ENCODE measurements at regions not wholly inside any gene's neighbourhood (a gene's known extent, or its start where the extent isn't known, plus 50 kb on each side); places are given as distances from the start of the nearest gene placed in this dataset.

GRCh38 chr5:24042688-24043087 is 535.3 kb downstream of the PRDM9 start:
- TF ChIP-seq CTCF (IDR thresholded peaks at IDR 0.05) (no peak), POLR2AphosphoS5 (IDR thresholded peaks at IDR 0.05) (no peak), POLR2A (IDR thresholded peaks at IDR 0.05) (no peak), EP300 (IDR thresholded peaks at IDR 0.05) (no peak)

All from upper lobe of left lung (tissue), 4 donors.